Mesenteric fat pad (tissue), 1 donor: ENCODE measurements at regions not wholly inside any gene's neighbourhood (a gene's known extent, or its start where the extent isn't known, plus 50 kb on each side); places are given as distances from the start of the nearest gene placed in this dataset.

Experiments used
- DNase-seq: peaks from one replicate; pipeline ENCODE4 v3.0.0-alpha.2; 2020; ENCODE audit warnings: low spot score
- donor health status: DM: yes; HTN: yes; CAD: no.

DNA sequence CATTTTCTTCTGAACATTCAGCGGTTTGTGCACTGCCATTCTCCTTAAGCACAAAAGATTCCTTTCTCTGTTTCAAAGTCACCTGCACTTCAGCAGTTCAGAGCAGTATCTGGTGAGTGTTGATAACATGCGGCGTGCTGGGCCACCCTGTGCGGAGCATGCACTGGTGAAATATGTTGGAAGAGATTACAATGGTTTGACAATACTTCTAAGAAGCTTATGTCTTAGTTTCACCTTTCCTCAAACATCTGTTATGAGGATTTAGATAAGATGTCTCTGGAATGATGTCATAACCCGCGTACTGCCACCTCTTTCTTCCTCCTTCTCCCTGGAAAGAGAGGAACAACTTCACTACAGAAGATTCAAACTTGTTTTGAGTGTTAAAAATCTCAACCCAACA lies 650.3 kb downstream of the AJAP1 start:
- DNase-seq, result no peak

DNA sequence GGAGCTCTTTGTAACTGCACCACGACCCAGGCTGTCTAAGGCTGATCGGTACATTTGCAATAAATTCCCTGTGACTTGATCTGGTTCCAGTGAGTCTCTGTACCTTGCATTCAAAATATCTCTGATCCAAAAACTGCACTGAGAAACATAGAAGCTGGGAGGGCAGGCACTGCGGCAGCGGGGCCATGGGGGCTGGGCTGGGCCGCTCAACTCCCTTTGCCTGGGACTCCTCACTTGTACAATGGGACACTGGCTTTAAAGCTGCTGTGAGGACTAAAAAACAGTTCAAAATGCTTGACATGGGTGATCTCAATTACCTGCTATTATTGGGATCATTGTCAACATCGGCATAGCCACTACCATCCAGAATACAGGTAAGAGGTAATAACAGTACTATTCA lies 644.0 kb downstream of the AJAP1 start:
- DNase-seq, result no peak

DNA sequence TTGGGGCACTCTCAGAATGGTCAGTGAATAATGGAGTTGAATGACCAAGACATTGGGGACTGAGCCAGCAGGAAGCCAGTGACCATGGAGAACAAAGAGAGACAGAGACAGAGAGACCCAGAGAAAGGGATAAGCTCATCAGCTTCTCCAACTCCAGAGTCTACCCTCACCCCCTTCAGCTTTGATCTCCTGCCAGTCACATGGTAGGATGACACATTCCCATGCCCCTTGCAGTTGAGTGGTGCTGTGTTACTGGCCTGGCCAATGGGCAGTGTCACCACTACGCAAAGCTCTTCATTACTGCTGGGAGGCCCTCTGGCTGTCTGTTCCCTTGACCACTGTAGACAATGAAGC lies 643.5 kb downstream of the AJAP1 start:
- no peak for DNase-seq

DNA sequence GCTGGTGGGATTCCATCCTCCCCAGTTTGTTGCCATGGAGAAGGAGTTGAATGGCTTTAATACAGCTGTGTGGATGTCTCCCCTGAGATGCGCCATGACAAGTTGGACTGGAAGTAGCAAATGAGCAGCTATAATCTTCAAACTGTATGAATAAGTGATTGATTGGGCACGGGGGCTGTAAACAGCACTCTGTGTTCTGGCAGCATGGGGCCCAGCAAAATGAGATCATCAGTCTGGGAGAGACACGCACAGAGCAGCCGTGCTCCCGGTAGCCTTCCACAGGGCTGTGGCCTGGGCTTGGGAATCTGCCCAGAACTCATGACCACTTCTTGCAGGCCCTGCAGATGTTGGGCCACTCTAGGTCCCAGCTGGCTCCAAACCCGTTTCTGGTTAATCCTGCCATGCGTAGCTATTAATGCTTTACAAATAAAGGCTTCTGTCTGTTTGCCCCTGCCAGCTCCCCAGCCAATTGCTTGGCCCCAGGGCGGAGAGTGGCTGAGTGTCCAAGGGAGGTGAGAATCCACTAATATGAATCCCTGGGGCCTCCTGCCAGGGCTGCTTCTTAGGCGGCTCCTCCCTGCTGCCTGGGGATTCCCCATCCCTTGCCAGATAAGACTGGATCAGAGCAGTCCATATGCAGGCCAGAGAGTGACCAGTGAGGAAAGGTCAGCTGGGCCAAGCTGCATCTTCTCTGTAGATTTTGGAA lies 642.9 kb downstream of the AJAP1 start:
- peak; percentile 85 for DNase-seq

DNA sequence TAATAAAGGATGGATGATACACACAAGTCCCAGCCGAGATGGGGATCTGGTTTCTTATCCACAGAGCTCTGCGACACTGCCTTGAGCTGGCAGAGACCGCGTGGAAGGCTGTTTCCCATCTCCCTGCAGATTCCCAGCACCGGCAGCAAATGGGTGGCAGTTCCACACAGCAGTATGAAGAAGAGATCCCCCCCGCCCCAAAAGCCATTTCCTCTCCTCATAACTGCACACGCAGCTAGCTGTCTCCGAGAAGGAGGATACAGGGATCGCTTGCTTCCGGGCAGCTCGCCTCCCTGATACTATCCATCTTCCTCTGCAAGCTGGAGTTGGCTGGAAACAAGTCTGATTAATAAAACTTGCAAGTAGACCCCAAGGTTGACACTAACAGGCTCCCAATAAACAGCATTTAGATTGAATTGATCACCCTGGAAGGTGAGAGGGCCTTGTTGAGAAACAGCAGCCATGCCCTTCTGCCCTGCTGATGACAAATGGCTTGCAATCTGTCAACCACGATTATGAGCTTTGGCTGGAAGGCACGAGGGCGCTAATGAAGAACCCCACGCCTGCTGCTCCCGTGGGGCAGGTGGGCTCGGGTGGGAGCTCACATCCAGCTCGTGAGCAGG lies 642.3 kb downstream of the AJAP1 start:
- peak; percentile 60 for DNase-seq

DNA sequence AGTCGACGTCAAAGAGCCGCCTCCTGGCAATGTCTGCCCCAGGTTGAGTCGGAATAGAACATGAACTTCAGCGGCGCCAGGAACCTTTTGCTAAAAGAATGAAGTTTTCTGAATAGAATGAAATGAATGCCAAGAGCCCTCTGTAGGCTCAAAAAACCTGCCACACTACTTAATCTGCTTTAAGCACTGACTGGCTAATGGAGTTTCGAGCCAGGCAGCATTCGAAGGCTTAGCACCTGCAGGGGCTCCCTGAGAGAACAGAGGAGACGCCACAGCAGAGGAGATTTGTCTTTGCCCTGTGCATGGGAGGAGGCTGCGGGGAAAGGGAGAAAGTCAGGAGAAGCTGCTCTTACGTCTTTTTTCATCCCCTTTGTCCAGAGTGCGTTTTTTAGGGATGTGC lies 641.7 kb downstream of the AJAP1 start:
- DNase-seq, result peak; percentile 14

DNA sequence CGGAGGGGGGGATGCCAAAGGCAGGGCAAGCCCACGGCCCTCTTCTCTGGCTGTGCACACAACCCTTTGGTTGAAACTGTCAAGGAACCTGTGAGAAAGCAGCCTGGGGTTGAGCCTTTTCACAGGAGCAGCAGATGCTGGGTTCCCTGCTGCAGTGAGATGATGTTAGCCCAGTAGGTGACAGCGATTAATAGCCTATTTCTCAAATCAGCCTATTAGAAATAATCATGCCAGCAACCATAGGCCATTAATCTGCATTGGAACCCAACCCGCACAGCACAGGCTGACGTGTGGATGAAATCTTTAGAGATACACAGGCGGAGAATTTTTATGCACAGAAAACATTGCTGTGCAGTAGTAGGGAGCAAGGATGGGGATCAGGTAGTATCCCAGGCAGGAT lies 637.5 kb downstream of the AJAP1 start:
- DNase-seq, result no peak

DNA sequence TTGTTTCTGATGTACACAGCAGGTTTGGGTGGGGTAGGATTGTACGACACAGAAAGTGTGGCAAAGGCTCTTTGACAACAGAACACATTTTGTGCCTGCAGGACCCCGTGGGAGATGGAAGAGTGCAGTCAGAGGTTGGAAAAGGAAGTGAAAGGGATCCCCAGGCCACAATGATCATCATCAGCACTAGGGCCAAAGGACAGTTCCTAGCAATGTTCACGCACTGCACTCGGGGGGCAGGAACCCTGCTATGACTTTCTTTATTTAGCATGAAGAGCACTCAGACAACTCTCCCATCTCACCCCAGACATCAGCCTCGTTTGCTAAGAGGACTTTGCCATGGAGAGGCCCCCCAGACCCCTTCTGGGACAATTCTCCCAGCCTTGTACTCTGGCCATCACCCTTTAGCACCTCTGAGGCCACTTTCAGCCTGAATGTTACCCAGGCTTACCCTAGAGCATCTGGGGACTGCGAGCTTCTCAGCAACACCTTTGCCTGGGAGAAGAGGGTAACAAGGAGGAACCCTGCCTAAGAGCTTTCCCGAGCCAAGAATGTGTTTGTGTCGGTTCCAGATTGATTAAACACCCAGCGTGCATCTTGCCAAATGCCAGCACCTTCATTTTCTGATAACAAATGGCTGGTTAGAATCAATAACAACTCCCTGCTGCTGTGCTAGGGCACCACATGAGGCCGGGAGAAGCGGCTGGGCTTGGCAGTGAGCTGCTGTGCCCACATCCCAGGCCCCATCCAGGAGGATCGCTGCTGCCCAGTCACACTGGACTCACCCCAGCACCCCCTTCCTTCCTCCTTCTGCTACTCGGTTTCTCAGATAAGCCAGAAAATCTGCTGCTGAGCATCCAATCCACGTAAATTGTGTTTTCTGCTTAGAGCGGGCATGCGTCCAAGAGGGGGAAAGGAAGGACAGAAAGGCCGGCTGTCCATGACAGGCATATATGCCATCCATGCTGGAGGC lies 633.1 kb downstream of the AJAP1 start:
- DNase-seq, result no peak

DNA sequence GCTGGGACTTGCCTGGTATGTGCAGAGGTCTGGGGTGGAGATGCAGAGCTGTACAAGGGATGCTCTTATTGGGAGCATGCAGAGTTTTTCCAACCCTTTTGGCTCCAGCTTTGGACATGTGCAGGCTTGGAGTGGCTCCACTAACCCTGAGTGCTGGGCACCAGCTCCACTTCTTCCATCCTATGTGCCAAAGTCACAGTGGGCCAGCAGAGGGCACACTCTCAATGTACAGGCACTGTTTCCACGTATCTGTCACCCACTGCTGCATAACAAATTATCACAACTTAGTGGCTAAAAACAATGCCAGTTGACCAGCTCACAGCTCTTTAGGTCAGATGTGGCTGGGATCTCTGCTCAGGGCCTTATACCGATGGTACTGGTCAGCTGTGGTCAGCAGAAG lies 631.8 kb downstream of the AJAP1 start:
- no peak for DNase-seq

DNA sequence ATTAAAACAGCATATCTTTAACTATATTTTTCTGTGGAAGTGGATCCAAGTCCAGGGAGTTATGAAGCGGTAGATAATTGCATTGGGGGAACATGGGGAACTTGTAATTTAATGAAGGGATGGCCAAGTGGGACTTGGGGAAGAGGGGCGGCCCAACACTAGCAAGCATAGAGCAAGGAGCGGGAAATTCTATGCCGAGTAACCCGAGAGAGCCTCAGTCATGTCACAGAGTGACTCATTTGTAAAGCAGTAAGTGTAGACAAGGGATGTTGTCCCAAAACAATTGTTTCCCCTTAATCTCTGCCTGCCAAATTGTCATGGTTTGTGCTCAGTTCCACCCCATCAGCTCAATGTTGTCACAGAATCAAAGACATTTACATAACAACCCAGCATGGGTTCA lies 620.1 kb downstream of the AJAP1 start:
- no peak for DNase-seq

DNA sequence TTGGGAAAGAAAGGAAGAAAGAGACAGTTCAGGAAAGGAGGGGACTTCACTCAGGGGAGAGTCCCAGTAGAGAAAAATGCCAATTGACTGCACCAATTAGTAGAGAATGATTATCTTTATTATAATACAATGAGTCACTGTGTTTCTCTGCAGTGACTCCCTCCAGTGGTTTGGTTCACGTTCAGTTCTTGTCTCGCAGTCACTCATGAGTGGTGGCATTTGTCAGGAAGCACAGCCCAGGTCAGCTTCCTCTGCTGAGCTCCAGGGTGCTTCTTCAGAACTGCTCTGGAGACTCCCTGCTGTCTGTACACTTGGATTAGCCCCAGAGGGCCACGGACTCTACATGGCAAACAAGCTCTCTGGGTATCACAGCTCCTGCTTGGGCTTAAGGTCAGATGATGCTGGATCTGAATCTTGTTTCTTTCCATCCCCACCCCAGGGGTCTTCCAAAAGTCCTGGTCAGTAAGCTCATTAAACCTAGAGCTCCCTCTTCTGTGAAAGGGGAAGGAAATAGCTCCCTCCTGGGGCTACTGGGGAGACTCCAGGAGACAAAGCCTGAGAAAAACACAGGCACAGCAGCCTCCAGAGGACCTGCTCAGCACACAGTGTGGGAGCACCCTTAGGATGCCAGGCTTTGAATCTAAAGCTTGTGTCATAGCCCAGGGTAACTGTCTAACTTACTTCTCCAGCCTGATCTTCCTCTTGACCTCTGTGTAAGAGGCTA lies 619.0 kb downstream of the AJAP1 start:
- DNase-seq, result no peak

DNA sequence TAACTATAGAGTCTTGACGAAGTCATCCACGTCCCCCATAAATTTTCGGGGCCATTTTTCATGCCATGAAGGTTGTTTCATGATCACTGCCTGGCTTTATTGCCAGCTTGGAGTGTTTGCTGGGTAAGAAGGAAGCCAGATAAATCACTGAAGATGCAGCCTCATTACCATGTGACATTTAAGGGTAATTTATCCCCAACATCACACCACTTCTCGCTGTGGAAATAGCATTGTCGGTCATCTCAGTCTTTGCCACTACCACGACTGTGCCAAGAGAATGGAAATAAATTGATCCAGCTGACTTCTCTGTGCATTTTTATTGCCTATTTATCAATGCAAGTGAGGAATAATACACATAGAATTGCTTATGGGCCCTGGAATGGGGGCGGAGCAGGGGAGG lies 617.9 kb downstream of the AJAP1 start:
- DNase-seq, result no peak

DNA sequence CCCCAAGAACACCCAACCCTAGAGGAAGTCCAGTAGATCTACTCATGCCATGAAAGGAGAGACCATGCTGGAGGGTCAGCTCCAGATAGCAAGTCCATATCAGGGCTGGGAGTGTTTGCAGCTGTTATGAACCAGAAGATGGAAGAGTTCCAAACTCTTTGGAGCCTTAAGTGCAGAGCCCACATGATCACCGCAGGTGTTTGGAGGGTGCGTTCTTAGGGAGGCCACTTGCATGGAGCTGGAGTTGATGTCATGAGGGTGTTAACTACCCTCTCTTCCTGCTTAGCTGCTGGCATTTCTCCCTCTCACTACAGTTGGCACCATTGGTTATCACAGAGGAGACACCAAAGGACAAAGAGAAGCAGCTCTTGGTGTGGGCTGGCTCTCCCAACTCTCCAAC lies 616.9 kb downstream of the AJAP1 start:
- peak; percentile 26 for DNase-seq

DNA sequence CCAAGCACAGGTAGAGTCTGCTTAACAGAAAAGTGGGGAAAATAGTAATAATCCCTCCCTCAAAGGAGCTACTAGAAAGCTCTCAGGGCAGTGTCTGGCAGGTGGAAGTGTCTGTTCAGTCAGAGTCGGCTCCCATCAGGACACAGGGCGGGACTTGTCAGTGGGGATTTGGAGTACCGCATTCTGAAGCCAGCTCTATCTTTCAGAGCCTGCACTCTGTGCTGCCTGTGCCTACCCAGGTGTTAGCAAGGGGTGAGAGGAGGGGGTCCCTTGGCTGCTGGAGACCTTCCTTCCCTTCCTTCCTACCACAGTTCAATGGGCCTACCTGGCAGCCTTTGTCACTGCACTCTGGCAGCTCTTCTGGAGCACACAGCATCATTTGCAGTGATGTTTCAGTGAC lies 615.5 kb downstream of the AJAP1 start:
- DNase-seq, result peak; percentile 65

DNA sequence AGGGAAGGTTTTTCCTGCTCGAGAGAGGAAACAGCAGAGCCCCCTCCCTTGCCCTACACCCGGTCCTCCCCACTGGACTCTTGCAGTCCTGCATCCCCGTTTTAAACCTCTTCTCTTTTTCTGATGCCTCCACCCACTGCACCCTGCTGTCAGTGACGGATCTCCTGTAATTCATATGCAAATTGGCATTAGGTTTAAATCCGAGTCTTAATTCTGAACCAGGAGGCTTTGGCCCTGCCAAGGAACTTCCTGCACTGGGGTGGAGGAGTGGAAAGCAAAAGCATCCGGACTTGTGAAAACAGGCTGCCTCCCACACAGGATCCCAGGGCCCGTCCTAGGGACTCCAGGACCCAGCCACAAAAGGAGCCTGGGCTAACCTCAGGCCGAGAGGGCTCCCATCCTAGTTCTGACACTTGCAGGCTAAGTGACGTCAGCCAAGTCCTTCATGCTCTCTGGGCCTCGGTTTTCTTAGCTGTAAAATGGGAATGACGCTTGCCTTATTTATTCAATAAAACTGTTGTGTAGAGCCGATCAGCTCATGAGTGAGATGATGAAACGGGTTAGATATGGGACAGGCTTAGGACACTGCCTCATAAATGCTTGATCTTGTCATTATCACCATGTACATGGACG lies 613.3 kb downstream of the AJAP1 start:
- peak; percentile 65 for DNase-seq

DNA sequence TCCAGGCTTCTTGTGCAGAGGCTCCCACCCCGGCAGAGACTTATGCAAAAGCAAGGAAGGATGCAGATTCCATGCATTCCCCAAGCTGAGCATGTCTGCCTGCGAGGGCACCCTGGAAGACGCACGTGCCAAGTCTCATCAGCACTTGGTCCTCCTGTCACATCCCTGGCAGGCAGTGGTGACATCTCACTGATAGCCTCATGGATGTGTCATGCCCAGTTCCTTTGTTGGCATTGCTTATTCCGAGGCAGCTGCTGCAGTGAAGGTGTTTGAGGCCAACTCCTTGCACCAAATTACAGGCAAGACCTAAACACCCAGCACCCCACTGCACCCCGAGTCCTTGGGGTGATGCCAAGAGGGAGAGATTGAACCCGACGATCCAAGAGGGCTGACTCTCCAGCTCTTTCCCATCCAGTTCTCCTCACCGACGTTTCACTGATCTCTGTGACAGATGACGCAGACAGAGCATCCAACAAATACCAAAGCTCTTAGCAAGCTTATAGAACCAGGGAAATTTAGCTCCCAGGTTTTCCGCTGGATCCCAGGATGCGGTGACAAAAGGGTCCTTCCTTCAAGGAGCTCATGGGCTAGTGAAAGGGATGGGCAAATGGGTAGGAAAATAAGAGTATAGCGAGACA lies 611.1 kb downstream of the AJAP1 start:
- DNase-seq, result peak; percentile 62

DNA sequence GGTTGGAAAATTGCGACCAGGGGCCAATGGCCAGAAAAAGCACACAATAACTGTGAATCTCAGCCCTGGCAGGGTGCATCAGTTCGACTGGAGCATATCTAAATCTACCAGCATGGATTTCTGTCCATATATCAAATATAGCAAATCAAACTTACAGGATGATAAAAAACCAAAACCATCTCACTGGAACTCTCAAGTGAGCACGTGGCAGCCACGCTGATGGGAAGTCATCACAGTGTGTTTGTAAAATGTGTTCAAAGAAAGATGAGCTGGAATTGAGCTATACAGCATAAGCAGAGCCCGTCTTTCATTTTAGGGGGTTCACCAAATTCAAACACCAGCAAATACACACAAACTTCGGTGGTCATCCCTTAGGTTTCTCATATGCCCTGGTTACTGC lies 610.1 kb downstream of the AJAP1 start:
- DNase-seq, result peak; percentile 62

DNA sequence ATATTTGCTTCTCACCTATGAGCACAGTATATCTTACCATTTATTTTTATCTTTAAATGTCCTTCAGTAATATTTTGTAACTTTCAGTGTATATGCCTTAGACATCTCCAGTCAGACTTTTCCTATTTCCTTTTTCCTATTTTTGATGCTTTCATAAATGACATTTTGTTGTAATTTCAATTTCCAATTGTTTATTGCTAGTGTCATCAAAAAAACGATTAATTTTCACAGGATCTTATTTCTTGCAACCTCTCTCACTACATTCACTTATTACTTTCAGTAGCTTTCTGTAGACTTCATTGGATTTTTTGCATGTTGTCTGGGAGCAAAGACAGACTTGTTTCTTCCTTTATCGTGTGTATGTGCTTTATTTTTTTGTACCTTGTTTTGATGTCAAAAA lies 602.4 kb downstream of the AJAP1 start:
- DNase-seq, result no peak

DNA sequence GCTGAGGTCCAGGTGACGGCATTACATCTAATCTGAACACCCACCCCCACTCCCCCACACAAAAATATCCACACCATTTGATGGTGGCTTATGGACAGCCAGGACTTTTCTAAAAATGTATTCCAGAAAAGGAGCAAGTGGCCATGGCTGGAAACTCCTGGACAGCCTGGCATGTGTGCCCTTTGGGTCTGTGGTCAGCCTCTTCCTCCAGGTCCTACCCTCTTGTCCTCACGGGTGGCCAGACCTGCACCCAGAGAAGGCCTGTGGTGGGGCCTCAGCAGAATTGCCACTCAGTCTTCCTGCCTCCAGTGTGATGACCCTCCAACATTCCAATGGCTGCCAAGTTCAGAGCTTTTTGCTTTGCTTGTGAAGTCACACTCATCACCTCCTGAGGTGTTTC lies 600.6 kb downstream of the AJAP1 start:
- DNase-seq, result no peak

DNA sequence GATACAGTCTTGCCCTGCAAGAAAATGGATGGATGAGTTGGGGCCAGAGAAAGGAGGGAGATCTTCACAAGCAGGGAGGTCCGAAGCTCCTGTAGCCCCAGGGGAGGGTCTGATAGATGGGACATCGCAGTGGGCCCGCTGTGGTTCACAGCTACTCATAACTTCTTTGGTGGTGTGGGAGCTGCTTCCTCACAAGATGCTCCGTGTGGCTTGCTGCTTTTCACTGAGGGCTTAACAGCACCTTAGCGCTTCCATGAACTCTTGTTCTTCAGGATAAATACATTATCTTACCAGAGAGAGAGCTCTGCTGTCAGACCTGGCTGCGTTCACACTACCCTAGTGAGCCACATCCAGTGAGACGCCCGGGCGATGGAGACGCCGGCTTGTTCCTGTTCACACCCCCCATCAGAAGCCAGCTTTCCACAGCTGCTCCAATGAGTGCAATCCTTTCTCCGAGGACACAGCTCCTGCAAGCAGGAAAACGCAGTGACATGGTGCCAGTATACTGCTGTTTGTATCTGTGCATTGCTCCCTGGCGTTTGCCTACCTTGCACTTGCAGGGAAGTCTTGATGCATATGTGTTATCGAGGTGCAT lies 599.8 kb downstream of the AJAP1 start:
- no peak for DNase-seq
